GM21825 (cell line): ENCODE measurements at regions not wholly inside any gene's neighbourhood (a gene's known extent, or its start where the extent isn't known, plus 50 kb on each side); places are given as distances from the start of the nearest gene placed in this dataset.

ENCODE experiments used
- ATAC-seq: cut with Tn5 transposase; IDR thresholded peaks from one replicate; pipeline ENCODE4 v1.9.1; 2021; ENCODE audit warnings: mild to moderate bottlenecking, moderate library complexity; ENCODE audit not compliant: unreplicated experiment

- no peak for ATAC-seq
Measured at GRCh38 chr9:86893811-86894490, 53.4 kb downstream of the GAS1 start.

- ATAC-seq = no peak
Measured at GRCh38 chr9:86892576-86892975, 54.7 kb downstream of the GAS1 start.

- ATAC-seq = no peak
Measured at GRCh38 chr9:86891886-86892437, 55.3 kb downstream of the GAS1 start.

- ATAC-seq = no peak
Measured at GRCh38 chr9:86891091-86891490, 56.2 kb downstream of the GAS1 start.

- ATAC-seq = no peak
Measured at GRCh38 chr9:86885232-86885631, 62.1 kb downstream of the GAS1 start.

GRCh38 chr9:86876621-86877196 is 70.6 kb downstream of the GAS1 start:
- no peak for ATAC-seq

- no peak for ATAC-seq
Measured at GRCh38 chr9:86868616-86869015, 78.7 kb downstream of the GAS1 start.

- no peak for ATAC-seq
Measured at GRCh38 chr9:86867804-86868313, 79.4 kb downstream of the GAS1 start.

GRCh38 chr9:86865952-86866351 is 81.4 kb downstream of the GAS1 start:
- ATAC-seq = no peak

GRCh38 chr9:86860006-86860405 is 87.3 kb downstream of the GAS1 start:
- no peak for ATAC-seq

- no peak for ATAC-seq
Measured at GRCh38 chr9:86859056-86859455, 88.2 kb downstream of the GAS1 start.

- no peak for ATAC-seq
Measured at GRCh38 chr9:86858009-86858408, 89.3 kb downstream of the GAS1 start.

- no peak for ATAC-seq
Measured at GRCh38 chr9:86856259-86856658, 91.0 kb downstream of the GAS1 start.

GRCh38 chr9:86854898-86855523 is 92.3 kb downstream of the GAS1 start:
- no peak for ATAC-seq

GRCh38 chr9:86846656-86847055 is 100.7 kb downstream of the GAS1 start:
- ATAC-seq = no peak

GRCh38 chr9:86843206-86843605 is 104.1 kb downstream of the GAS1 start:
- no peak for ATAC-seq

- no peak for ATAC-seq
Measured at GRCh38 chr9:86842573-86842972, 104.7 kb downstream of the GAS1 start.

- no peak for ATAC-seq
Measured at GRCh38 chr9:86839522-86839921, 107.8 kb downstream of the GAS1 start.

GRCh38 chr9:86838519-86839497 is 108.5 kb downstream of the GAS1 start:
- no peak for ATAC-seq

GRCh38 chr9:86837345-86837744 is 110.0 kb downstream of the GAS1 start:
- ATAC-seq = no peak

- ATAC-seq = peak; percentile 87
Measured at GRCh38 chr9:86836797-86837196, 110.5 kb downstream of the GAS1 start.
